Activated CD4-positive, alpha-beta T cell treated with anti-CD3 and anti-CD28 coated beads, Interleukin-2, amount 10 ng/mL, durations not matched to agents 7 days and 5 days (primary cell): ENCODE measurements at regions not wholly inside any gene's neighbourhood (a gene's known extent, or its start where the extent isn't known, plus 50 kb on each side); places are given as distances from the start of the nearest gene placed in this dataset.

ENCODE experiments used
- CTCF ChIA-PET: fragments of 350-600 bp; sonication (Branson Sonifier 250); formaldehyde crosslinking; loops from one replicate; lab custom pipeline; 2021; ENCODE audit warnings: antibody characterized with exemption; lab: Charles Lee
- POLR2A ChIA-PET: fragments of 350-600 bp; sonication (Branson Sonifier 250); formaldehyde crosslinking; loops from one replicate; lab custom pipeline; 2021; ENCODE audit warnings: antibody characterized with exemption; lab: Charles Lee
- DNase-seq: peaks from one replicate; pipeline ENCODE4 v3.0.0-alpha.2; 2020
- H3K27ac Mint-ChIP-seq: one replicate; pipeline ENCODE4 v1.8.0; 2021; ENCODE audit warnings: mild to moderate bottlenecking, moderate library complexity, mixed read lengths
- H3K27me3 Mint-ChIP-seq: one replicate; pipeline ENCODE4 v1.8.0; 2021; ENCODE audit warnings: mixed read lengths
- H3K36me3 Mint-ChIP-seq: one replicate; pipeline ENCODE4 v1.8.0; 2021; ENCODE audit warnings: low read depth, mixed read lengths
- H3K4me1 Mint-ChIP-seq: one replicate; pipeline ENCODE4 v1.8.0; 2021; ENCODE audit warnings: mixed read lengths
- H3K4me3 Mint-ChIP-seq: one replicate; pipeline ENCODE4 v1.8.0; 2021; ENCODE audit warnings: mild to moderate bottlenecking, moderate library complexity, mixed read lengths
- H3K9me3 Mint-ChIP-seq: one replicate; pipeline ENCODE4 v1.8.0; 2021; ENCODE audit warnings: mixed read lengths

- ChIA-PET POLR2A (no interaction called here), CTCF (no interaction called here)
- Mint-ChIP-seq H3K36me3 (no peaks in the 10 kb centered on the region), H3K27ac (no peak overlapping the region), H3K4me3 (no peak overlapping the region), H3K27me3 (no peaks in the 10 kb centered on the region), H3K9me3 (peaks cover 14% of the 10 kb centered on the region), H3K4me1 (no peaks in the 10 kb centered on the region)
- no peak for DNase-seq
Measured at GRCh38 chr5:3058942-3059341, 307.5 kb upstream of the IRX2 start.

DNA sequence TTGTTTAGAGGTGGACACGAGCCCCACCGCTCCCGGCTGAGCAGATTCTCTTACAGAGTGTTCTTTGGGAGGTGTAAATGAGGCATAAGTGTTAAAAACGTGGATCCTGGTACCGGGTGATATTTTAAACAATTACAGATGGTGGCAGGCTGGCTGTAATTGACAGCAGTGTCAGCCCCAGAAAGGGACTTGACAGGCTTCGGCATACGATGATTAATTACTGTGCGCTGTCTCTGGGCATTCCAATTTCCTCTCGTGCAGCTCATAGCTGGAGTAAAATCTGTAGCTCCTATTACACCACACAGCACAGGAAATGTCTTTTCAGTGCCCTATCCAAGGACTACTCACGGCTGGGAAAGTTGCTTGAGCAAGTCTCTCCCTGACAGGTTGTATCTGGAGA lies 305.4 kb upstream of the IRX2 start:
- ChIA-PET POLR2A (no interaction called here), CTCF (no interaction called here)
- Mint-ChIP-seq H3K27ac (no peak overlapping the region), H3K4me3 (no peak overlapping the region), H3K9me3 (peaks cover 13% of the 10 kb centered on the region), H3K27me3 (no peaks in the 10 kb centered on the region), H3K36me3 (no peaks in the 10 kb centered on the region), H3K4me1 (no peaks in the 10 kb centered on the region)
- no peak for DNase-seq

- no peak overlapping the region for H3K4me3 Mint-ChIP-seq
- no peaks in the 10 kb centered on the region for H3K4me1 Mint-ChIP-seq
- DNase-seq: no peak
- no peaks in the 10 kb centered on the region for H3K36me3 Mint-ChIP-seq
- no peaks in the 10 kb centered on the region for H3K27me3 Mint-ChIP-seq
- ChIA-PET POLR2A (no interaction called here), CTCF (no interaction called here)
- peaks cover 7% of the 10 kb centered on the region for H3K9me3 Mint-ChIP-seq
- H3K27ac Mint-ChIP-seq: no peak overlapping the region
Measured at GRCh38 chr5:3051400-3051799, 299.9 kb upstream of the IRX2 start.

GRCh38 chr5:3050863-3051262 lies 299.4 kb upstream of the IRX2 start:
- H3K4me1 Mint-ChIP-seq: no peaks in the 10 kb centered on the region
- H3K9me3 Mint-ChIP-seq: peaks cover 7% of the 10 kb centered on the region
- ChIA-PET POLR2A (no interaction called here), CTCF (no interaction called here)
- H3K36me3 Mint-ChIP-seq: no peaks in the 10 kb centered on the region
- H3K27me3 Mint-ChIP-seq: no peaks in the 10 kb centered on the region
- H3K4me3 Mint-ChIP-seq: no peak overlapping the region
- DNase-seq: no peak
- no peak overlapping the region for H3K27ac Mint-ChIP-seq

DNA sequence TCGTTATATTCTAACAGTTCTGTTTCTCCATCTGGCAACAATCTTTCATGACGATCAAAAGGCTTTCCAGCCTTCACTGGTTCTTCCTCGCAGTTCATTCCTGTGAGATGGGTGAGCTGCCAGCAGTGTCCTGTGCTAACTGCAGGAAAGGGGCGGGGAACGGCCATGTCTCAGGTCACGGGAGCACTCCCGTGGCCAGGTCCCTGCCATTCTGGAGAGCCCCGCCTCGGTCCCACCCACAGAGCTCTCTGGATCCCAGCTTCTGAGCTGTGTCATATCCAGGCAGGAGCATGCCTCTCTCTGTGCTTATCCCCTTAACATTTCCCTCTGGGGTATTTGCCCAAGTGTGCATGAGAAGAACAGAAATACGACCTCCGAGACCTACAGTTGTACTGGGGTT lies 297.8 kb upstream of the IRX2 start:
- Mint-ChIP-seq H3K4me1 (no peaks in the 10 kb centered on the region), H3K36me3 (no peaks in the 10 kb centered on the region), H3K27ac (no peak overlapping the region), H3K9me3 (peaks cover 7% of the 10 kb centered on the region), H3K27me3 (no peaks in the 10 kb centered on the region), H3K4me3 (no peak overlapping the region)
- DNase-seq: no peak
- CTCF ChIA-PET: no interaction called here
- POLR2A ChIA-PET: no interaction called here

DNA sequence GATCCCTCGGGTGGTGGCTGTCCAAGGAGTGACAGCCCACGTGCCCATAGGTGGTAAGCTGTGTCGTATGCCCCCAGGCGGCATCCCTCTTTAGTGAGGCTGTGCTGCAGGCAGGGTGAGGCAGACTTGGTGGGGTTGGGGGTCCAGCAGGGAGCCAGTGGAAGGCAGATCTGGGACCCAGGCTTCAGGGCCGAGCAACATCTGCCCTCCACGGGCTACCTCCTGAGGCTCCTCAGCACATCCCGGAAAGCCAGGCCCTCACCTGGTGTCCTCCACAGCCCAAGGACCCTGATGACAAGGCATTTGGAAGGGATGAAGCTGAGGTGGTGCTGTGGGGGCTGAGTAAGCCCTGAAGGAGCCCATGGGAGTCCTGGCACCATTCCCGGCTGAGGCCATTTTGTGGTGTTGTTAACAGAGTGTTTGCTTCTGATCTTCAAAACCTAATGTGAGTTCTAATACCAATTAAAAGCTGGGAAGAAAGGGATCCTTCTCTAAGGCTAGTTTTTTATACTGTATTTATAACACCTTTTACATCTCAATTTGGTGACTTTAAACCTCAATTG lies 295.8 kb upstream of the IRX2 start:
- POLR2A ChIA-PET: no interaction called here
- H3K4me1 Mint-ChIP-seq: no peaks in the 10 kb centered on the region
- no peaks in the 10 kb centered on the region for H3K36me3 Mint-ChIP-seq
- H3K27ac Mint-ChIP-seq: no peak overlapping the region
- CTCF ChIA-PET: no interaction called here
- H3K27me3 Mint-ChIP-seq: no peaks in the 10 kb centered on the region
- H3K4me3 Mint-ChIP-seq: no peak overlapping the region
- peaks cover 9% of the 10 kb centered on the region for H3K9me3 Mint-ChIP-seq
- DNase-seq: no peak

DNA sequence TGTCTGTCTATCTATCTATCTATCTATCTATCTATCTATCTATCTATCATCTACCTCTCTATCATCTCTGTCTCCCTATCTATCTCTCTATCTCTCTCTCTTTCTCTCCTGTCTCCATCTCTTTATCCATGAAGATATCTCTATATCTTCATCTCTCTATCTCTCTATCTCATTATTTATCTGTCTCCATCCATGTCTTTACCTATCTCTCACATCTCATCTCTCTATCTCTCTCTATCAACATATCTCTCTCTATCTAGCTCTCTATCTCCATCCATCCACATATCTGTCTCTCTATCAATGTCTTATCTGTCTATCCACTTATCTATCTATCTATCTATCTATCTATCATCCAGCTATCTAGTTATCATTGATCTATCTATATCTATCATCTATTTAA lies 292.1 kb upstream of the IRX2 start:
- Mint-ChIP-seq H3K4me3 (no peak overlapping the region), H3K9me3 (peaks cover 11% of the 10 kb centered on the region), H3K27me3 (no peaks in the 10 kb centered on the region), H3K4me1 (no peaks in the 10 kb centered on the region), H3K27ac (no peak overlapping the region), H3K36me3 (no peaks in the 10 kb centered on the region)
- ChIA-PET POLR2A (no interaction called here), CTCF (no interaction called here)
- DNase-seq: no peak

GRCh38 chr5:3041001-3041400 lies 289.5 kb upstream of the IRX2 start:
- Mint-ChIP-seq H3K27me3 (no peaks in the 10 kb centered on the region), H3K4me1 (no peaks in the 10 kb centered on the region), H3K4me3 (no peak overlapping the region), H3K27ac (no peak overlapping the region), H3K36me3 (no peaks in the 10 kb centered on the region), H3K9me3 (peaks cover 11% of the 10 kb centered on the region)
- ChIA-PET POLR2A (interaction anchor here (0.6 kb wide), 1 partner anchor 1444 kb away, joined by 3 read pairs; no protein-coding TSS in a partner anchor), CTCF (no interaction called here)
- no peak for DNase-seq

DNA sequence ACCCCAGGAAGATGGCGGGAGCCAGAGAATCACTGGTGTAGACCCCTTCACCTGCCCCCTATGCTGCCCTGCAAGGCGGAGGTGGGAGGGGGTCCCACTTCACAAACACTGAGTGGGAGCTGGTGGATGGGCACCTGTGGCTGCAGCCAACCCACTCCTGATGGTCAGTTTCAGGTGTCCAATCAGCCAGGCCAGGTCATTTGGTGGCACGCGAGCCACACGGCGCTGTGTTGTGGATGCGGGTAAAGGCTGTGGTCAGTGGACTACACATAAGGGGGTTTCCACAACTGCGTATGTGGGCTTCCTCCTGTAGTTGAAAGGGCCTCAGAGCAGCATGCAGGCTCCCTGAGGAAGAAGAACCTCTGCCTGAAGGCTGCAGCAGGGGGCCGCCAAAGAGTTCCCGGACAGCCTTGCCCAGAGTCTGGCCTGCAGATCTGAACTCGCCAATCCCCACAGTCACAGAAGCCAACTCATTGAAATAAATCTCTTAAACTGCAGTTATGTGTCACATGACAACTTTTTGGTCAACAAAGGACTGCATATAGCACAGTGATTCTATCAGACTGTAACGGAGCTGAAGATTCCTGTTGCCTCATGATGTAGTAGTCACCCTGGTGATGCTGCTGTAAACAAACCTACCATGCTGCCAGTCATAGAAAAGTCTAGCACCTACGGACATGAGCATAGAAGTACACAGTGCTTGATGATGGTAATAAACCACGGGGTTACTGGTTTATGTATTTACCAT lies 284.7 kb upstream of the IRX2 start:
- DNase-seq: no peak
- Mint-ChIP-seq H3K4me1 (no peaks in the 10 kb centered on the region), H3K27ac (no peak overlapping the region), H3K27me3 (no peaks in the 10 kb centered on the region), H3K9me3 (peaks cover 9% of the 10 kb centered on the region), H3K36me3 (no peaks in the 10 kb centered on the region), H3K4me3 (no peak overlapping the region)
- ChIA-PET POLR2A (no interaction called here), CTCF (no interaction called here)

- no peaks in the 10 kb centered on the region for H3K36me3 Mint-ChIP-seq
- H3K4me3 Mint-ChIP-seq: no peak overlapping the region
- DNase-seq: no peak
- ChIA-PET CTCF (no interaction called here), POLR2A (no interaction called here)
- H3K27ac Mint-ChIP-seq: no peak overlapping the region
- peaks cover 9% of the 10 kb centered on the region for H3K9me3 Mint-ChIP-seq
- H3K27me3 Mint-ChIP-seq: no peaks in the 10 kb centered on the region
- H3K4me1 Mint-ChIP-seq: no peaks in the 10 kb centered on the region
Measured at GRCh38 chr5:3035452-3035851, 284.0 kb upstream of the IRX2 start.

GRCh38 chr5:3034881-3035280 lies 283.4 kb upstream of the IRX2 start:
- no peak overlapping the region for H3K4me3 Mint-ChIP-seq
- ChIA-PET POLR2A (no interaction called here), CTCF (no interaction called here)
- no peaks in the 10 kb centered on the region for H3K36me3 Mint-ChIP-seq
- DNase-seq: no peak
- H3K27me3 Mint-ChIP-seq: no peaks in the 10 kb centered on the region
- peaks cover 9% of the 10 kb centered on the region for H3K9me3 Mint-ChIP-seq
- no peaks in the 10 kb centered on the region for H3K4me1 Mint-ChIP-seq
- H3K27ac Mint-ChIP-seq: no peak overlapping the region

GRCh38 chr5:3034449-3034848 lies 283.0 kb upstream of the IRX2 start:
- Mint-ChIP-seq H3K27ac (no peak overlapping the region), H3K4me1 (no peaks in the 10 kb centered on the region), H3K36me3 (no peaks in the 10 kb centered on the region), H3K9me3 (peaks cover 9% of the 10 kb centered on the region), H3K4me3 (no peak overlapping the region), H3K27me3 (no peaks in the 10 kb centered on the region)
- no peak for DNase-seq
- ChIA-PET CTCF (no interaction called here), POLR2A (no interaction called here)

GRCh38 chr5:3033033-3033755 lies 281.7 kb upstream of the IRX2 start:
- CTCF ChIA-PET: interaction anchor here (0.5 kb wide), 1 partner anchor 397 kb away, joined by 3 read pairs; no protein-coding TSS in a partner anchor
- POLR2A ChIA-PET: no interaction called here
- H3K27ac Mint-ChIP-seq: no peak overlapping the region
- no peak overlapping the region for H3K4me3 Mint-ChIP-seq
- H3K27me3 Mint-ChIP-seq: no peaks in the 10 kb centered on the region
- H3K36me3 Mint-ChIP-seq: no peaks in the 10 kb centered on the region
- no peaks in the 10 kb centered on the region for H3K4me1 Mint-ChIP-seq
- peaks cover 12% of the 10 kb centered on the region for H3K9me3 Mint-ChIP-seq
- no peak for DNase-seq
